CD4-positive, alpha-beta memory T cell (primary cell): ENCODE measurements at regions not wholly inside any gene's neighbourhood (a gene's known extent, or its start where the extent isn't known, plus 50 kb on each side); places are given as distances from the start of the nearest gene placed in this dataset.

Source experiments
- CTCF ChIA-PET: fragments of 350-600 bp; sonication (Branson Sonifier 250); formaldehyde crosslinking; loops from one replicate; lab custom pipeline; 2021; ENCODE audit warnings: inconsistent platforms; ENCODE audit not compliant: partially characterized antibody; lab: Charles Lee
- POLR2A ChIA-PET: fragments of 350-600 bp; sonication (Branson Sonifier 250); formaldehyde crosslinking; loops from one replicate; lab custom pipeline; 2021; ENCODE audit not compliant: partially characterized antibody; lab: Charles Lee
- DNase-seq, 5 donors: peaks; one replicate each; pipeline versions ENCODE4 v3.0.0 to v3.0.0-alpha.2; 2020 to 2022; ENCODE audit warnings: mixed read lengths in 1 of 5
- H3K27ac ChIP-seq: one replicate; pipeline ENCODE4 v1.7.0; 2013; ENCODE audit warnings: low read depth, low read length
- H3K27me3 ChIP-seq: 2 replicates; pipeline ENCODE4 v1.7.0; 2013; ENCODE audit warnings: mild to moderate bottlenecking, low read length, moderate library complexity; ENCODE audit not compliant: insufficient read depth
- H3K36me3 ChIP-seq: 2 replicates; pipeline ENCODE4 v1.7.0; 2013; ENCODE audit warnings: mild to moderate bottlenecking, low read length, moderate library complexity; ENCODE audit not compliant: insufficient read depth
- H3K4me1 ChIP-seq: 2 replicates; pipeline ENCODE4 v1.7.0; 2013; ENCODE audit warnings: mild to moderate bottlenecking, low read length, moderate library complexity; ENCODE audit not compliant: insufficient read depth
- H3K4me3 ChIP-seq, 2 donors: one replicate each; pipeline ENCODE4 v1.7.0; 2013; ENCODE audit warnings: low read length in 2 of 2, mild to moderate bottlenecking in 1 of 2
- H3K9me3 ChIP-seq, 2 donors: one replicate each; pipeline ENCODE4 v1.7.0; 2013; ENCODE audit warnings: low read length in 2 of 2, control low read depth in 1 of 2; ENCODE audit not compliant: control insufficient read depth in 1 of 2
- H3K27ac Mint-ChIP-seq, 7 donors: one replicate each; pipeline ENCODE4 v1.8.0; 2020 to 2021; ENCODE audit warnings: mixed read lengths in 7 of 7, mild to moderate bottlenecking in 6 of 7, inconsistent platforms in 3 of 7, moderate library complexity in 3 of 7
- H3K27me3 Mint-ChIP-seq, 2 donors: one replicate each; pipeline ENCODE4 v1.8.0; 2020 to 2021; ENCODE audit warnings: mixed read lengths in 2 of 2
- H3K36me3 Mint-ChIP-seq, 2 donors: one replicate each; pipeline ENCODE4 v1.8.0; 2020 to 2021; ENCODE audit warnings: mixed read lengths in 2 of 2, inconsistent platforms in 1 of 2, mild to moderate bottlenecking in 1 of 2
- H3K4me1 Mint-ChIP-seq, 4 donors: one replicate each; pipeline ENCODE4 v1.8.0; 2020 to 2021; ENCODE audit warnings: mixed read lengths in 4 of 4, mild to moderate bottlenecking in 1 of 4
- H3K4me3 Mint-ChIP-seq, 8 donors: one replicate each; pipeline ENCODE4 v1.8.0; 2020 to 2021; ENCODE audit warnings: mixed read lengths in 8 of 8, mild to moderate bottlenecking in 7 of 8, moderate library complexity in 6 of 8, inconsistent platforms in 3 of 8
- H3K9me3 Mint-ChIP-seq, 8 donors: one replicate each; pipeline ENCODE4 v1.8.0; 2020 to 2021; ENCODE audit warnings: mixed read lengths in 8 of 8, mild to moderate bottlenecking in 5 of 8, inconsistent platforms in 3 of 8, moderate library complexity in 1 of 8
- intact Hi-C: fragments of 100-400 bp; cut with micrococcal nuclease; formaldehyde crosslinking; loops from one replicate; pipeline ENCODE4 v1.15.1; 2023

DNA sequence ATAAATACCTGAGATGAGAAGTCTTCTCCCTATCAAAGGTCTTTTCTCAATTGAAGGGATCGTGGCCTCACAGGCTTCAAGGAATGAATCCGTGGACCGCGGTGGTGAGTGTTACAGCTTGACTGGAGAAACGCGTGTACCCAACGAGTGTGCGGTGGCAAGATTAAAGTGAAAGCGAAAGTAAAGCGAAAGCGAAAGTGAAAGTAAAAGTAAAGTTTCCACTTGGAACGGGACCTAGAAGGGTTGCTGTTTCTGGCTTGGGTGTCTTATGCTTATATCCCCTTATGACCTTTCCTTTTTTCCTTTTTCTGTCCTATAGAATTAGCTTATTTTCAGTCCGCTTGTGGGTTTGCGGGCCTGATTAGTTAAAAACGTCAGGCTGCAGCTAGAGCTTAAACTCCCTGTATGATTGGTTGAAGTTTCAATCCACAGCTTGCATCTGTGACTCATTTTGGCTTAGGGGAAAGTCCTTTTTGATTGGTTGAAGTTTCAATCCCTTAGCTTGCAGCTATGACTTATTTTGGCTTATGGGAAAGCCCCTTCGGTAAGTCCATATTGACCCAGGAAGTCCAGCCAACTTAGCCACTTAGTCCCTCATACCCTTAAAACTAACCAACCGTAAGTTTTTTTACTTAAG is 924.3 kb upstream of the CDH10 start:
- intact Hi-C loops: no loop called here
- no peak overlapping the region for H3K4me3 ChIP-seq
- peak overlapping the region; percentile 63 to 80 (median 70) for H3K4me3 Mint-ChIP-seq

DNA sequence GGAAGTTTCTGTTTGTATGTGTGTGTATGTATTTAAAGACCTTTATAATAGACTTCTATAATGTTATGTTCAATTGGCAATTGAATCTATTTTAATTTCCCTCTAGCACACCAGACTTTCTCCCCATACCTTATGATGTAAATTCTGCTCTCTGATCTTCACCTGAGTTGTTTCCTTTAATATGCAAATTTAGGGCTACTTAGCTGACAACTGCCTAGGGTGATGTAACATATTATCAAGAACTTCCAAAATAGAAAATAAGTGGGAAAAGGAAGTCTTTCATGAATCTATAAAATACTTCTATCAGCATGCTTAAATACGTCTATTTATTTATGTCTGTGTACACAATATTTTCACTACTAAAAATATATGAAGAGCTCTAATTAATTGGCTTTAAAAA is 923.5 kb upstream of the CDH10 start:
- Histone ChIP-seq H3K4me1 (no peaks in the 10 kb centered on the region), H3K36me3 (no peaks in the 10 kb centered on the region), H3K27me3 (no peaks in the 10 kb centered on the region), H3K4me3 (no peak overlapping the region), H3K9me3 (peaks cover 0 to 4% of the 10 kb centered on the region in 2 donors), H3K27ac (no peak overlapping the region)
- peaks cover 2 to 14% (median 4%) of the 10 kb centered on the region in 4 donors for H3K4me1 Mint-ChIP-seq
- ChIA-PET CTCF (interaction anchor here (0.9 kb wide), 1 partner anchor 12 kb away, joined by 3 read pairs; no protein-coding TSS in a partner anchor), POLR2A (no interaction called here)
- H3K9me3 Mint-ChIP-seq: peaks cover 2 to 14% (median 7%) of the 10 kb centered on the region in 8 donors
- no peaks in the 10 kb centered on the region for H3K27me3 Mint-ChIP-seq
- peak overlapping the region in 1 of 7 donors; percentile 74 for H3K27ac Mint-ChIP-seq
- no peak for DNase-seq
- H3K4me3 Mint-ChIP-seq: peak overlapping the region in 1 of 8 donors; percentile 7
- peaks cover 0 to 2% of the 10 kb centered on the region in 2 donors for H3K36me3 Mint-ChIP-seq
- intact Hi-C loops: no loop called here

More for the DNA sequence above, 924.3 kb upstream of the CDH10 start:
- DNase-seq: peak; percentile 14 to 24 (median 17)
- no peak overlapping the region for H3K27ac ChIP-seq
- no peaks in the 10 kb centered on the region for H3K4me1 ChIP-seq
- H3K27me3 ChIP-seq: no peaks in the 10 kb centered on the region
- H3K9me3 ChIP-seq: no peaks in the 10 kb centered on the region
- Mint-ChIP-seq H3K4me1 (peaks cover 2 to 9% (median 4%) of the 10 kb centered on the region in 4 donors), H3K27ac (peak overlapping the region in 6 of 7 donors; percentile 38 to 86 (median 56)), H3K27me3 (no peaks in the 10 kb centered on the region), H3K36me3 (peaks cover 0 to 2% of the 10 kb centered on the region in 2 donors), H3K9me3 (peaks cover 0 to 16% (median 7%) of the 10 kb centered on the region in 8 donors)
- ChIA-PET POLR2A (no interaction called here), CTCF (interaction anchor here (0.9 kb wide), 1 partner anchor 11 kb away, joined by 3 read pairs; no protein-coding TSS in a partner anchor)
- H3K36me3 ChIP-seq: no peaks in the 10 kb centered on the region

DNA sequence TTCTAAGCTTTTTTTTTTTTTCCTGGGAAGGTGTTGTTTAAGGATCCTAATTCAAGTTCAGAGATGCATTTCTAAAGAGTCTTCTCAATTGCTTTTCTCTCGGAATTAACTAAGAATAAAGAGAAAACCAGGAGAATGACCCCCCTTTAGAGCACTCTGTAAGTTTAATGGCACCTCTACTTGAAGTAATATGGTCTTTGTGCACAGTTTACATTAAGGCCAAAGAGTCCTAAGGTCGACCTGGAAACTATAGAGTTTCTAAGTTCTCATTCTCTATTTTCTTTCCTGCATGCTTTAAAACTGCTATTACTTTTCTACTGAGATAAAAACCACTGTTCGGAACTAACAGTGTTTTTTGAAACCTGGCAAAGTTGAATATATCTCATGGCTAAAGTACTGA is 923.1 kb upstream of the CDH10 start:
- Mint-ChIP-seq H3K27me3 (no peaks in the 10 kb centered on the region), H3K4me1 (peaks cover 2 to 14% (median 4%) of the 10 kb centered on the region in 4 donors), H3K9me3 (peaks cover 2 to 15% (median 7%) of the 10 kb centered on the region in 8 donors), H3K4me3 (no peak overlapping the region), H3K27ac (no peak overlapping the region), H3K36me3 (peaks cover 0 to 2% of the 10 kb centered on the region in 2 donors)
- Histone ChIP-seq H3K27me3 (no peaks in the 10 kb centered on the region), H3K36me3 (no peaks in the 10 kb centered on the region), H3K27ac (no peak overlapping the region), H3K4me1 (no peaks in the 10 kb centered on the region), H3K4me3 (no peak overlapping the region), H3K9me3 (peaks cover 0 to 8% of the 10 kb centered on the region in 2 donors)
- ChIA-PET POLR2A (no interaction called here), CTCF (no interaction called here)
- DNase-seq: no peak
- intact Hi-C loops: no loop called here

DNA sequence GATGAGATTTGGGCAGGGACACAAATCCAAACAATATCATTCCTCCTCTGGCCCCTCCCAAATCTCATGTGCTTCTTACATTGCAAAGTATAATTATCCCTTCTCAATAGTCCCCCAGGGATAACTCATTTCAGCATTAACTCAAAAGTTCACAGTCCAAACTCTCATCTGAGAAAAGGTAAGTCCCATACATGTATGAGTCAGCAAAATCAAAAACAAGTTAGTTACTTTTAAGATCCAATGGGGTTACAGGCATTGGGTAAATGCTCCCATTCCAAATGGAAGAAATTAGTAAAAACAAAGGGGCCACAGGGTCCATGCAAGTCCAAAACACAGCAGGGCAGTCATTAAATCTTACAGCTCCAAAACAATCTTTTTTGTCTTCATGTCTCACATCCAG is 917.9 kb upstream of the CDH10 start:
- H3K36me3 Mint-ChIP-seq: no peaks in the 10 kb centered on the region
- H3K27ac Mint-ChIP-seq: no peak overlapping the region
- POLR2A ChIA-PET: no interaction called here
- peaks cover 0 to 12% (median 6%) of the 10 kb centered on the region in 8 donors for H3K9me3 Mint-ChIP-seq
- CTCF ChIA-PET: no interaction called here
- H3K4me3 ChIP-seq: no peak overlapping the region
- no peak for DNase-seq
- no peaks in the 10 kb centered on the region for H3K36me3 ChIP-seq
- peaks cover 0 to 8% of the 10 kb centered on the region in 2 donors for H3K9me3 ChIP-seq
- H3K27me3 Mint-ChIP-seq: no peaks in the 10 kb centered on the region
- no peak overlapping the region for H3K4me3 Mint-ChIP-seq
- peaks cover 0 to 7% (median 0%) of the 10 kb centered on the region in 4 donors for H3K4me1 Mint-ChIP-seq
- intact Hi-C loops: no loop called here
- no peaks in the 10 kb centered on the region for H3K4me1 ChIP-seq
- no peak overlapping the region for H3K27ac ChIP-seq
- H3K27me3 ChIP-seq: no peaks in the 10 kb centered on the region

DNA sequence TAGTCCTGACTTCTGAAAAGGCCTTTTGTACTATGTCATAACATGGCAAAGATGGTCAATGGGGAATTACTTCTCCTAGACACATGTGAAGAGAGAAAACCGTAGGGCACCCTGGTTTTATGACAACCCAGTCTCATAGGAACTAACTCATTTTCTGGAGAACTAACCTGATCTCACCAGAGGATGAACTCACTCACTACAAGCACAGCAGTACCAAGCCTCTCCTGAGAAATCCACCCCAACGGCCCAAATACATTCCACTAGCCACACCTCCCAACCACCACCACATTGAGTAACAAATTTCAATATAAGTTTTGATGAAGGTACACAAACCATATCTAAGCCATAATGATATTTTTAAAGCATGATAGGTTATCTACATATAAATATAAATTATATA is 909.3 kb upstream of the CDH10 start:
- H3K4me1 Mint-ChIP-seq: no peaks in the 10 kb centered on the region
- CTCF ChIA-PET: no interaction called here
- intact Hi-C loops: no loop called here
- Histone ChIP-seq H3K36me3 (no peaks in the 10 kb centered on the region), H3K4me1 (no peaks in the 10 kb centered on the region), H3K27me3 (no peaks in the 10 kb centered on the region), H3K4me3 (no peak overlapping the region), H3K27ac (no peak overlapping the region), H3K9me3 (no peaks in the 10 kb centered on the region)
- POLR2A ChIA-PET: no interaction called here
- H3K4me3 Mint-ChIP-seq: no peak overlapping the region
- H3K27me3 Mint-ChIP-seq: no peaks in the 10 kb centered on the region
- H3K9me3 Mint-ChIP-seq: peaks cover 0 to 4% (median 0%) of the 10 kb centered on the region in 8 donors
- DNase-seq: no peak
- no peaks in the 10 kb centered on the region for H3K36me3 Mint-ChIP-seq
- H3K27ac Mint-ChIP-seq: no peak overlapping the region

DNA sequence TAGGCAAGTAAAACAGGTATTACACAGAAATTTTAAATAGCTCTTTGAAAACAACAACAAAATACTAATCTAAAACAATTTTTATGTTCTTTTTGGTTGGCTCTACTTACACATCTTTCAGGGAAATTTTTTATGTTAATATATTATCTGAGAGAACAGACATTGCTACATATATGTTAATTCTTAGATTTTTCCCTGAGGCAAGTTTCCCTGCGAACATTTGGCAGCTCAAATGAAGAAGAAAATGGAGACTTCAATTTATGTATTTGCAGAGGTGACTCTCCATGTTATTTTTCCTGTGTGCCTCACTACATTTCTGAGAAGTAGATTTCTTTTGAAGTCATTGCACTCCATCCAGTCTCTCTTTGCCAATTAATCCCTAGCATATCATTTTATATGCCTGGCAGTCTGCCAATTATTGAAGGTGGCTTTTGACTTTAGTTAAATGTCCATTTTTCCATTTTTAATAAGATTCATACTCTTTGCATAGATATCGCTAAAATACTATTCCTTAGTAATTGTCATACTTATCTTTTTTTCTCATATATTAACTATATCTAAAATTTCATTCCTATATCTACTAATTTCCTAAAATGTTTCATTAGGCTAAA is 908.2 kb upstream of the CDH10 start:
- Histone ChIP-seq H3K36me3 (no peaks in the 10 kb centered on the region), H3K9me3 (no peaks in the 10 kb centered on the region), H3K4me3 (no peak overlapping the region), H3K27ac (no peak overlapping the region), H3K4me1 (no peaks in the 10 kb centered on the region), H3K27me3 (no peaks in the 10 kb centered on the region)
- Mint-ChIP-seq H3K36me3 (no peaks in the 10 kb centered on the region), H3K9me3 (peaks cover 0 to 4% (median 0%) of the 10 kb centered on the region in 8 donors), H3K4me3 (no peak overlapping the region), H3K27ac (no peak overlapping the region), H3K4me1 (no peaks in the 10 kb centered on the region), H3K27me3 (no peaks in the 10 kb centered on the region)
- intact Hi-C loops: no loop called here
- ChIA-PET CTCF (no interaction called here), POLR2A (no interaction called here)
- no peak for DNase-seq

DNA sequence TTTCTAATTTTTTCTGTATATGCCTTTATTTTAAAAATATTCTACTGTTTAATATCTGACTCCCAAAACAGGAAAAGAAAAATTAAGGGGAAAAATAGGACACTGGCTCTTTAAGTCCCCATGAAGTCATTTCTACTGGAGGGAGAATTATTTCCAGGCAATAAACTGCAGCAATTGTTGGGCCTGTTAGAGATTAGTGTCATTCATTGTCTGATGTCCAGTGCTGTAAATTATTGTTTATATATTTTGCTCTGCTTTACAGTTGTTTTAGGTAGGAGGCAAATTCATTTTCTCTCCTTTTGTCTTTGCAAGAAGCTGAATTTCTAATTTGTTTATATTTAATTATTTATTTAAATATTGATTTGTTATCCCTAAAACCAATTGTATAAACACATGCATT is 906.0 kb upstream of the CDH10 start:
- Histone ChIP-seq H3K4me3 (no peak overlapping the region), H3K27ac (no peak overlapping the region), H3K9me3 (peaks cover 0 to 1% of the 10 kb centered on the region in 2 donors), H3K27me3 (no peaks in the 10 kb centered on the region), H3K36me3 (no peaks in the 10 kb centered on the region), H3K4me1 (no peaks in the 10 kb centered on the region)
- Mint-ChIP-seq H3K27me3 (no peaks in the 10 kb centered on the region), H3K4me3 (no peak overlapping the region), H3K4me1 (no peaks in the 10 kb centered on the region), H3K27ac (no peak overlapping the region), H3K9me3 (peaks cover 0 to 4% (median 1%) of the 10 kb centered on the region in 8 donors), H3K36me3 (no peaks in the 10 kb centered on the region)
- ChIA-PET CTCF (no interaction called here), POLR2A (no interaction called here)
- intact Hi-C loops: no loop called here
- DNase-seq: no peak
